Activated effector memory CD4-positive, alpha-beta T cell treated with Interleukin-2 at 50 U/mL for 16 hours (primary cell): ENCODE measurements at regions not wholly inside any gene's neighbourhood (a gene's known extent, or its start where the extent isn't known, plus 50 kb on each side); places are given as distances from the start of the nearest gene placed in this dataset.
A peak's percentile ranks its signal among the peaks of the same experiment; 100 is the strongest.
"Not testable (repeated sequence)": the region's sequence is repeated elsewhere in the genome, so short reads cannot be mapped to it uniquely, and the experiment has no call there.

Experiments
- DNase-seq: peaks from one replicate; pipeline ENCODE4 v3.0.0-alpha.2; 2020

DNA sequence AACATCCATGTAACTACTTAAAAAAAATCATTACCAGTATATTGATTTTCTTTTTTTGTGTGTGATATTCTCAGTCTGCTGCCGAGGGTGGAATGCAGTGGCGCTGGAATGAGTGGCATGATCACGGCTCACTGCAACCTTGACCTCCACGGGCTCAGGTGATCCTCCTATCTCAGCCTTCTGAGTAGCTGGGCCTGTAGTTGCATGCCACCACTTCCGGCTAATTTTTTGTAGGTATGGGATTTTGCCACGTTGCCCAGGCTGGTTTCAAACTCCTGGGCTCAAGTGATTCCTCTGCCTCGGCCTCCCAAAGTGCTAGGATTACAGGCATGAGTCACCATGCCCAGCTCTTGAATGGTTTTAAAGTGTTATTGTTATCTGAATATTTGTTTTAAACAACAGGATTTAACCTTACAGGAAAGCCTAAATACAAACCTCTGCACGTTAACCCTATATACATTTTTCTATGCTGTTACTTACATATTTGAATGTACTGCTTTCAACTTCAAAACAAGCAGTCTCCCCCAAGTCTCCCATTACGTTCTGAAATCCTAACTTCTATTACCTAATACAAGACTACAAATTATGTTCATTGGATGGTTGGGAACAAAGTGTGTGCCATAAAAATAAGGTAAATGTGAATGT is 61.7 kb downstream of the KPNA2 start:
- DNase-seq, result no peak

DNA sequence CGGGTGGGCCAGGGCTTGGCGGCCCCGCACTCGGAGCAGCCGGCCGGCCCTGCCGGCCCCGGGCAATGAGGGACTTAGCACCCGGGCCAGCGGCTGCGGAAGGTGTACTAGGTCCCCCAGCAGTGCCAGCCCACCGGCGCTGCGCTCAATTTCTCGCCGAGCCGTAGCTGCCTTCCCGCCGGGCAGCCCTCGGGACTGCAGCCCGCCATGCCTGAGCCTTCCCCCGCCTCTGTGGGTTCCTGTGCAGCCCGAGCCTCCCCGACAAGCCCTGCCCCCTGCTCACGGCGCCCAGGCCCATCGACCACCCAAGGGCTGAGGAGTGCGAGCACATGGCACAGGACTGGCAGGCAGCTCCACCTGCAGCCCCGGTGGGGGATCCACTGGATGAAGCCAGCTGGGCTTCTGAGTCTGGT is 63.8 kb downstream of the KPNA2 start:
- not testable (repeated sequence) for DNase-seq

- no peak for DNase-seq
These were observed 64.6 kb downstream of the KPNA2 start for GRCh38 chr17:68100000-68100641.

GRCh38 chr17:68101075-68101986 is 65.8 kb downstream of the KPNA2 start:
- DNase-seq, result peak; percentile 67

DNA sequence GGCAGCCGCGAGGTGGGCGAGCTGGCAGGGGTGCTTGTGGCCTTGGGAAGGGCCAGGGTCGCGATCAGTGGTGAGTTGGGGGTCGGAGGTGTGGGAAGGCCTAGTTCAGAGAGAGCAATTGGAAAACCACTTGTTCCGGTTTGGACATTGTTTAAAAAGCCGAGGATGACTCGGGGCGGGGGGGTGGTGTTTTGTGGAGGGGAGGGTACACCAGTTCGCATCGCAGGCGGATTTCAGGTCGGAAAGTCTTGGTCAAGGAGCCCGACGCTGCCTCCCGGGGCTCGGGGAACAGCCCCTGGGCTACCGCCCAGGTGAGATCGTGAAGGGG is 66.4 kb downstream of the KPNA2 start:
- no peak for DNase-seq

- no peak for DNase-seq
These were observed 66.8 kb downstream of the KPNA2 start for GRCh38 chr17:68102318-68102758.

GRCh38 chr17:68103148-68103547 is 67.6 kb downstream of the KPNA2 start:
- no peak for DNase-seq

GRCh38 chr17:68106085-68106484 is 70.5 kb downstream of the KPNA2 start:
- no peak for DNase-seq

GRCh38 chr17:68107373-68107772 is 71.8 kb downstream of the KPNA2 start:
- DNase-seq, result no peak

DNA sequence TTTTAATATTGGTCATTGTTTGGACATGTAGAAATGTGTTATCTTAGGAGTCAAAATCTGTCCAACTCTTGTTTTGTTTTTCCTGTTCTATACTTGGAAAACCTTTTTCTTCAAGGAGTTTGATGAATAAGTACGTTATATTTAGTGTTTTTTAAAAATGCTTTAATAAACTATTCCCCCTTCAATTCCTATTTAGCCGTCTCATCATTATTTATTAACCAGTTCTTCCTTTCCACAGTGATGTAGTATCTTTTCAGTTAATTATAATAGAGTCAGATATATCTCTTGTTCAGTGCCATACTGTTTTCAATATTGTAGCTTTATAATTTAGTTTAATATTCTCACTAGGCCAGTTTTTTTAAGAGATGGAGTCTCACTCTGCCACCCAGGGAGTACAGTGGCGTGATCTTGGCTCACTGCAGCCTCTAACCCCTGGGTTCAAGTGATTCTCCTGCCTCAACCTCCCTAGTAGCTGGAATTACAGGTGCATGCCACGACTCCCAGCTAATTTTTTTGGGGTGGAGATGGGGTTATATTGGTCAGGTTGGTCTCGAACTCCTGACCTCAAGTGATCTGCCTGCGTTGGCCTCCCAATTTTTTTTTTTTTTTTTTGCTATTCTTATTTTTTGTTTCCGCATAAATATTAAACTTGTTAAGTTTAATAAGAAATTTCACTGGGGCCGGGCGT is 72.9 kb downstream of the KPNA2 start:
- DNase-seq, result no peak

DNA sequence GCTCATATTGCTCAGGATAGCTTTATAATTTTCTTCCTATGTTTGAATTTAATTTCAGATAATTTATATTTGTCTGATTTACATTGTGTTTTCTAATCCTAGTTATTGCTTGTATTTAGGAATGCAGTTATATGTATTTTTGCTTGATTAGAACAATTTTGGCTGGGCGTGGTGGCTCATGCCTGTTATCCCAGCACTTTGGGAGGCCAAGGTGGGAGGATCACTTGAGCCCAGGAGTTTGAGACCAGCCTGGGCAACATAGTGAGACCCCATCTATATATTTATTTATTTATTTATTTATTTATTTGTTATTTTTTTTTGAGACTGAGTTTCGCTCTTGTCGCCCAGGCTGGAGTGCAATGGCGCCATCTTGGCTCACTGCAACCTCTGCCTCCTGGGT is 73.9 kb downstream of the KPNA2 start:
- not testable (repeated sequence) for DNase-seq

DNA sequence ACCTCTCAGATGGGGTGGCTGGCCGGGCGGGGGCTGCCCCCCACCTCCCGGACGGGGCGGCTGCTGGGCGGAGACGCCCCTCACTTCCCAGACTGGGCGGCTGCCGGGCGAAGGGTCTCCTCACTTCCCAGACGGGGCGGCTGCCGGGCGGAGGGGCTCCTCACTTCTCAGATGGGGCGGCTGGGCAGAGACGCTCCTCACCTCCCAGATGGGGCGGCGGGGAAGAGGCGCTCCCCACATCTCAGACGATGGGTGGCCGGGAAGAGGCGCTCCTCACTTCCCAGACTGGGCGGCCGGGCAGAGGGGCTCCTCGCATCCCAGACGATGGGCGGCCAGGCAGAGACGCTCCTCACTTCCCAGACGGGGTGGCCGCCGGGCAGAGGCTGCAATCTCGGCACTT is 80.7 kb downstream of the KPNA2 start:
- DNase-seq, result not testable (repeated sequence)

DNA sequence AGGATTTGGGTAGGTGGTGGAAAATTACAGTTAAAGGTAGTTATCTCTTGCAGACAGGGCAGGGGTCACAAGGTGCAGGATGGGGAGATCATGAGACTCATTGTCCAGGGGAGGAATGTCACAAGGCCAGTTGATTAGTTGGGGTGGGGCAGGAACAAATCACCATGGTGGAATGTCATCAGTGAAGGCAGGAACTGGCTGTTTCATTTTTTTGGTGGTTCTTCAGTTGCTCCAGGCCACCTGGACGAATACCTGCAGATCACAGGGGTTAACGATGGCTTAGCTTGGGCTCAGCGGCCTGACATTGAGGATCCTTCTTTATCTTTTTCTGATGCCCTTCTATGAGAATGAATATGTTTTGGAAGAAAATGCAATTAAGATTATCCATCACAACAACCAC is 87.1 kb downstream of the KPNA2 start:
- no peak for DNase-seq

GRCh38 chr17:68125111-68125870 is 89.8 kb downstream of the KPNA2 start:
- DNase-seq, result no peak

GRCh38 chr17:68127914-68128313 is 92.4 kb downstream of the KPNA2 start:
- no peak for DNase-seq

- no peak for DNase-seq
These were observed 95.9 kb downstream of the KPNA2 start for GRCh38 chr17:68131456-68131855.

GRCh38 chr17:68133346-68134045 is 98.0 kb downstream of the KPNA2 start:
- no peak for DNase-seq

- no peak for DNase-seq
These were observed 98.6 kb downstream of the KPNA2 start for GRCh38 chr17:68134046-68134637.

GRCh38 chr17:68134731-68135130 is 99.2 kb downstream of the KPNA2 start:
- no peak for DNase-seq

- DNase-seq, result no peak
These were observed 99.8 kb downstream of the KPNA2 start for GRCh38 chr17:68135141-68135887.

DNA sequence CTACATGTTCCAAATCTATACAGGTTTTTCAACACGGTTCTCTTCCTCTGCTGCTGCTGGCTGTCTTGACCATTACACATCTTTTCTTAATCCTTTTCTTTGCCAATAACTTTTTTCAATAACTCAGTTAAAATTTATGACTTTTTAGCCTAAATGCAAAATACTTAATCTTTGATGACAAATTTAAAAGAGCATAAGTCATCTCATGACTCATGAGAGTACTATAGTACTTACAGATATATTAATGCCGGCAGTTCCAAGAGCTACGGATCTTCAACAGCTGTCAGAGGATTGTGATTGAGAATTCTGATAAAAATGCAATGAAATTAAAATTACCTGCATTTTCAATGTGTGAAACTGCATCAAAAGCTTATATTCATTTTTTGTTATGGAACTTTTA is 105.5 kb downstream of the KPNA2 start:
- no peak for DNase-seq
